ENCODE measurements at regions not wholly inside any gene's neighbourhood (a gene's known extent, or its start where the extent isn't known, plus 50 kb on each side); places are given as distances from the start of the nearest gene placed in this dataset.

- in situ Hi-C loops (cut with HindIII; ENCODE audit: low pct_unique_long_range_greater_than_20kb, low sequenced_read_pairs) (no loop called here), intact Hi-C loops (cut with micrococcal nuclease; ENCODE audit: unreplicated experiment) (no loop called here)
- CTCF ChIA-PET = interaction anchor here (0.6 kb wide), 1 partner anchor 115 kb away, joined by 3 read pairs; no protein-coding TSS in a partner anchor
- DNase-seq (ENCODE audit: low read depth, low spot score) = no peak
- BruUV-seq (replicated peaks) = no TSS peak
- H3K27ac ChIP-seq (ENCODE audit: low read length) = no peak overlapping the region
- ATAC-seq = no peak
- POLR2A ChIA-PET = no interaction called here
- TF ChIP-seq TCF7L2 (IDR thresholded peaks at IDR 0.05; ENCODE audit: low read depth, low read length) = no peak
- no peak for TF ChIP-seq REST (IDR thresholded peaks at IDR 0.05; ENCODE audit: insufficient read depth in 1 of 2, low read depth in 2 of 2, low read length in 1 of 2)
- TF ChIP-seq POLR2AphosphoS5 (IDR thresholded peaks at IDR 0.05; ENCODE audit: low read depth, low read length) = no peak
- TF ChIP-seq CTCF (IDR thresholded peaks at IDR 0.05) = no peak
- TF ChIP-seq SIN3A (IDR thresholded peaks at IDR 0.05; ENCODE audit: borderline replicate concordance, insufficient read depth, low read depth, low read length) = no peak
- H3K4me3 ChIP-seq (ENCODE audit: low read depth in 2 of 2, low read length in 2 of 2) = no peak overlapping the region
- H3K36me3 ChIP-seq (ENCODE audit: control insufficient read depth, insufficient read depth, low read length) = no peaks in the 10 kb centered on the region
- H3K4me1 ChIP-seq (ENCODE audit: control insufficient read depth, insufficient read depth, low read length) = no peaks in the 10 kb centered on the region
- H3K27me3 ChIP-seq (ENCODE audit: control insufficient read depth, insufficient read depth, low read length) = peaks cover 10% of the 10 kb centered on the region; the same call in 1 of the 2 replicates
- H3K9me3 ChIP-seq (ENCODE audit: control insufficient read depth, insufficient read depth, low read depth, low read length) = no peaks in the 10 kb centered on the region
Measured at GRCh38 chr11:116225784-116226585, 546.8 kb downstream of the BUD13 start.

DNA sequence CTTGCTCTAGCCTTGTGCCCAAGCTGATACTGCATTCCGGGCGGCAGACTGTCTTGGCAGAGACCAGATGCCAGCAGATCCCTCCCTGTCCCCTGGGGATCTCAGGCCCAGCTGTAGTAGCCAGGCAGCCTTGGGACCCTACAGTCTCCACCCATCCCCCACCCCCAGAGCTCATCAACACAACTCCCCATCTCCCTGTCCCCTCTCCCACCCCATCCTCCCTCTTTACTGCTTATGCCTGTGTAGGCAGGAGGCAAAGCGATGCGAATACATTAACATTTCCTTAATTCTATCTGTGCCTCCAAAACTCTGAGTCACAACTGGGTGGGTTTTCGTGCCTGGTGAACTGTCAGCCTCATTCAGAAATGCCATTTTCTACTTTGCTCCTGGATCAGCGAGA is 547.6 kb downstream of the BUD13 start:
- peaks cover 10% of the 10 kb centered on the region; the same call in 1 of the 2 replicates for H3K27me3 ChIP-seq (ENCODE audit: control insufficient read depth, insufficient read depth, low read length)
- no peak overlapping the region for H3K4me3 ChIP-seq (ENCODE audit: low read depth in 2 of 2, low read length in 2 of 2)
- H3K4me1 ChIP-seq (ENCODE audit: control insufficient read depth, insufficient read depth, low read length) = no peaks in the 10 kb centered on the region
- ATAC-seq (no peak; the same call in 1 of the 2 replicates), DNase-seq (ENCODE audit: low read depth, low spot score) (no peak)
- intact Hi-C loops (cut with micrococcal nuclease; ENCODE audit: unreplicated experiment) (no loop called here), in situ Hi-C loops (cut with HindIII; ENCODE audit: low pct_unique_long_range_greater_than_20kb, low sequenced_read_pairs) (no loop called here)
- ChIA-PET POLR2A (no interaction called here), CTCF (no interaction called here)
- no peaks in the 10 kb centered on the region for H3K36me3 ChIP-seq (ENCODE audit: control insufficient read depth, insufficient read depth, low read length)
- TF ChIP-seq POLR2AphosphoS5 (IDR thresholded peaks at IDR 0.05; ENCODE audit: low read depth, low read length) (no peak), REST (IDR thresholded peaks at IDR 0.05; ENCODE audit: insufficient read depth in 1 of 2, low read depth in 2 of 2, low read length in 1 of 2) (no peak), SIN3A (IDR thresholded peaks at IDR 0.05; ENCODE audit: borderline replicate concordance, insufficient read depth, low read depth, low read length) (no peak), TCF7L2 (IDR thresholded peaks at IDR 0.05; ENCODE audit: low read depth, low read length) (no peak), CTCF (IDR thresholded peaks at IDR 0.05) (no peak)
- no peaks in the 10 kb centered on the region for H3K9me3 ChIP-seq (ENCODE audit: control insufficient read depth, insufficient read depth, low read depth, low read length)
- H3K27ac ChIP-seq (ENCODE audit: low read length) = no peak overlapping the region
- BruUV-seq (replicated peaks) = no TSS peak
